NCI-H146 treated with DMSO at 0.1 percent for 48 hours (cell line): ENCODE measurements at regions not wholly inside any gene's neighbourhood (a gene's known extent, or its start where the extent isn't known, plus 50 kb on each side); places are given as distances from the start of the nearest gene placed in this dataset.

Experiments
- DNase-seq: peaks from one replicate; lab custom pipeline; 2025; ENCODE audit not compliant: unreplicated experiment; lab: John Stamatoyannopoulos, UW

DNA sequence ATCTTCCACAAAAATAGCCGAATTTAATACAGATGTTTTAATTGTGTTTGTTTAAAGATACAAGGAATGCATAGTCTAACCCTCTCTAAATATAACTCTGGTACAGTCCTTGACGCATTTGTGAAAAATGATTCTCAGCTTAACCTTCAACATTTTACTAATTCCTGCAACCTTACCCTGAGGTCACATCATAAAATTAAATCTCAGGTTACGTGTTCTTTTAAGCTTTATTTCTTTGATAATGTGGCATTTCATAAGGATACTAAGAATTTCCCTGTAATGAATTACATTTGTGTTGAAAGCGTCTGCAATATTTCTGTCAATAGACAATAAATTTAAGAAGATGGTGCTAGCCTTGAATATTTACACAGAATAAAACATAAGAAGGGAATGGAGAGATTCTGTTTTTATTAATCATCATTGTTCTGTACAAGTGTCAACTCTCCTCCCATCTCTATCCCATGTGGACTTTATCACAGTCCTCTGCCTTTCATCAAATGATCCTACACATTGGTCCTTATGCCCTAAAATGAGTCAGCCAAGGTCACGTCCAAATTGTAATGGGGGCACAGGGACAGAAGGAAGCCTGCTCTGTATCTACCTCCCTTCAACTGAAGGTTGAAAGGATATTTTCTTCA lies 769.3 kb upstream of the FLRT2 start:
- DNase-seq = no peak

- DNase-seq = no peak
Observed at GRCh38 chr14:84767434-84767833, 762.5 kb upstream of the FLRT2 start.

DNA sequence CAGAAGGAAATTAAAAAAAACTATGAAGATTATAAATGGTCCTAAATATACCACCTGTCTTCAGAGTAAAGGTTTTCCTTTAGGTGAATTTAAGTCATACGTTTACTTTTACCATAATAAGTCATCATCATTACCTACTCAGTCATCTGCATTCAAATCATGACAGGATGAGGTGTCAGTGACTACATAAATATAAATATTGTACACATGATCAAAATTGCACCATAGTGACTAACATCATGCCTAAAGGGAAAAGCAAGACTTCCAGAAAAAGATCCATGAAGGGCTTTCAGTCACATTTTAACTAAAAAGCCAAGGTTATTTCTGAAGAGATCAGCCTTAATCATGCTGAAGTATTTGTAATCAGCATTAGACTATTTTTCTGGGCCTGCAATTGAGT lies 759.9 kb upstream of the FLRT2 start:
- DNase-seq = no peak

- no peak for DNase-seq
Observed at GRCh38 chr14:84777356-84777755, 752.6 kb upstream of the FLRT2 start.

GRCh38 chr14:84782902-84783301 lies 747.0 kb upstream of the FLRT2 start:
- no peak for DNase-seq

DNA sequence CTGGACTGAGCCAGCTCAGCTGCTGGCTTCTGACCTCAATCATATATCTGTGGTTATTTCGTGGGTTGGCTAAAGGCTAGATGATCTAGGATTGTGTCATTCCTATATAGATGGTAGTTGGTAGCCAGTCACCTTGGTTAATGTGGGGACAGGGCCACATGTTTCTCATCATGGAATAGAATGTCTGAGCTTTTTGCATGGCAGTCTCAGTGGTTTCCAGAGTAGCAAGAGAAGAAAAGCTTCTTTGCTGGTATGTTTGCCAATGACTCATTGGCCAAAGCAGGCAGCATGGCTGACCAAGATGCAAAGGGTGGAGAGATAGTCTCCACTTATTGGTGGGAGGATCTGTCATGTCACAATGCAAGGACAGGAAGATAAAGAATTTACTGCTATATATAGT lies 746.4 kb upstream of the FLRT2 start:
- DNase-seq = no peak

GRCh38 chr14:84785996-84786395 lies 743.9 kb upstream of the FLRT2 start:
- DNase-seq = no peak

- no peak for DNase-seq
Observed at GRCh38 chr14:84789012-84789411, 740.9 kb upstream of the FLRT2 start.

- no peak for DNase-seq
Observed at GRCh38 chr14:84792722-84793410, 737.1 kb upstream of the FLRT2 start.

- no peak for DNase-seq
Observed at GRCh38 chr14:84797326-84797725, 732.6 kb upstream of the FLRT2 start.

DNA sequence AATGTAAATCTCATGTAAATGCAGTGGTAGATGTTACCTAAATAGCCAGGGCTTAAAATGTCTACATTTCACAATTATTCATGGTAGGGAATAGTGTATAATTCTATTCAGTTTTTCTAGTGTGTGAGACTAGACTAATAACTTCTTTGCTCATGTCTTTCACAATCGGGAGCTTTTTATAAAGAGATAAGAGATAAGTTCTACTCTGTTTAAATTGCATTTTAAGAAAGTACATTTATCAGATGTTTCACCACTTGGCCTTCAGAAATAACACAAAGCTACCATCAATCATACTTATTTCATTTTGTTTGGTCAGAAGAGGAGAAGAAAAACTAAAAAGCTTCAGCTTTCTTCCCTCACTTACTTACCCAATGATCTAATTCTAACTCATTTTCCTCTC lies 725.5 kb upstream of the FLRT2 start:
- no peak for DNase-seq

DNA sequence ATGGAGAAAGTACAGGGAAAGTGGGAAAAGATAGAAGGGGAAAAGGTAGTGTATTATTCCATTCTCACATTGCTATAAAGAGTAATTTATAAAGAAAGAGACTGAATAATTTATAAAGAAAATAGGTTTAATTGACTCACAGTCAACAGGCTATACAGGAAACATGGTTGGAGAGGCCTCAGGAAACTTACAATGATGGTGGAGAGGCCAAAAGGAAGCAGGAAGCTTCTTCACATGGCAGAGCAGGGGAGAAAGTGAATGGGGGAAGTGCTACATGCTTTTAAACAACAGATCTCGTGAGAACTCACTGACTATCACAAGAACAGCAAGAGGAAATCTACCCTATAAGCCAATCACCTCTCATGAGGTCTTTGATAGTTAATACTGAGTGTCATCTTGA lies 725.0 kb upstream of the FLRT2 start:
- DNase-seq = no peak

DNA sequence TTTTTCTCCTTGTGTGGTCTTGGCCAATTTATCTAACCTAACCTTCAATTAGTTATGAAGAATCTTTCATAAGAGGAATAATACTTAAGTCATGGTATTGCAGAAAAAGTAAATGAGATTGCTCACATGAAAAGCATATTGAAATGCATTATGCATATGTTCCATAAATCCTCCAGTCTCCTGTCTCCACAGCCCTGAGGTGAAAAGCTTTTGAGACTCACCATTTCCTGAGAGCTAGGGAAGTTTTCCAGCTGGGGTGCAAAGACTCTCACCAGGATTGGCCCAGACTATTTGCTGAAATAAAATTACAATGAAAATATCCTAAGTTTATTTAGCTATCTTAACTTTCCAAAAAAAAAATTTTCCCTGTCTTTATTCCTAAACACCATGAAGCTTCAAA lies 723.8 kb upstream of the FLRT2 start:
- no peak for DNase-seq

DNA sequence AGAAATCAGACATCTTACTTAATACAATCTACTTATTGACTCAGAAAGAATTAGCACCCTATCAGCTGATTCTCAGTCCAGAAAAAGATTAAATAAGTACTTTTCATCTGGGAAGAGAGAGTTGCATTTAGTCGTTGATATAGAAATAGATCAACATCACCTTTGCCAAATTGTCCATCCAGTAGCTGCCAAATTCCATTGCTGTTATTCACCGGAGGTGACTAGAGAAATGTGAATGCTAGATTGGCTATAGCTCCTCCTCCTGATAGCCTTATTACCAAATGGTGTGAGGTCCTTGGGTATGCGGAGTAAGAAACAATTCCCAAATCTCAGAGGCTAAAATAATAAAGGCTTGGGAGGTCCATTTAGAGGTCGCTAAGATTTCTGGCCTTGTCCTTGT lies 723.3 kb upstream of the FLRT2 start:
- DNase-seq = no peak

DNA sequence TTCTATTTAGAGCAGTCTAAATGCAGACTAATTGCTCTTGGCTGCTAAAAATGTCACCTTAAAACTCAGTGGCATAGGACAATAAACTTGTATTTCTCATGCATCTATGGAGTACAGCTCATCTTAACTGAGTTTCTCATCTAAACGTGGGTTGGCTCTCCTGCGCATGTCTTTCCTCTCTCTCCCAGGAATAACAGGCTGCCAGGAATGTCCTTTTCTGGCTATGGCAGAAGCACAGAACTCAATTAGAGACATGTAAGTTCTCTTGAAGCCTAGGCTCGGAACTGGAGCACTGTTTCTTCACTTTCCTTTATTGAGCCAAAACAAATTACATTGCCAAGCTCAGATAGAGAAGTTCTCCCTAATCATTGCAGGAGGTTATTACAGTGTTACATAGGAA lies 722.3 kb upstream of the FLRT2 start:
- no peak for DNase-seq

GRCh38 chr14:84809158-84809557 lies 720.8 kb upstream of the FLRT2 start:
- DNase-seq = no peak

DNA sequence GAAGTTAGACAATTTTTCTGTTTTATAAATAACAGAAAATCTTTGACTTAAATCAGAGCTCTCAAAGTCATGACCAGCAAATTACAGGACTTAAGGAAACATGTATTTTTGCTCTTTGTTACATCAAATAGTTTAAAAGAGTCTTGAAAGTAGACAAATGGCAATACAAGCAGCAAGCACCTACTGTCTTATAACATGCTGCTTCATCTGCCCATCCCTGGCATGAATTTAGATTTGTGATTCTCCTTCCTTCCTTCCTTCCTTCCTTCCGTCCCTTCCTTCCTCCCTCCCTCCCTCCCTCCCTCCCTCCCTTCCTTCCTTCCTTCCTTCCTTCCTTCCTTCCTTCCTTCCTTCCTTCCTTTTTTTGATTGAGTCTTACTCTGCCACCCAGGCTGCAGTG lies 715.6 kb upstream of the FLRT2 start:
- no peak for DNase-seq

GRCh38 chr14:84819528-84819927 lies 710.4 kb upstream of the FLRT2 start:
- no peak for DNase-seq

DNA sequence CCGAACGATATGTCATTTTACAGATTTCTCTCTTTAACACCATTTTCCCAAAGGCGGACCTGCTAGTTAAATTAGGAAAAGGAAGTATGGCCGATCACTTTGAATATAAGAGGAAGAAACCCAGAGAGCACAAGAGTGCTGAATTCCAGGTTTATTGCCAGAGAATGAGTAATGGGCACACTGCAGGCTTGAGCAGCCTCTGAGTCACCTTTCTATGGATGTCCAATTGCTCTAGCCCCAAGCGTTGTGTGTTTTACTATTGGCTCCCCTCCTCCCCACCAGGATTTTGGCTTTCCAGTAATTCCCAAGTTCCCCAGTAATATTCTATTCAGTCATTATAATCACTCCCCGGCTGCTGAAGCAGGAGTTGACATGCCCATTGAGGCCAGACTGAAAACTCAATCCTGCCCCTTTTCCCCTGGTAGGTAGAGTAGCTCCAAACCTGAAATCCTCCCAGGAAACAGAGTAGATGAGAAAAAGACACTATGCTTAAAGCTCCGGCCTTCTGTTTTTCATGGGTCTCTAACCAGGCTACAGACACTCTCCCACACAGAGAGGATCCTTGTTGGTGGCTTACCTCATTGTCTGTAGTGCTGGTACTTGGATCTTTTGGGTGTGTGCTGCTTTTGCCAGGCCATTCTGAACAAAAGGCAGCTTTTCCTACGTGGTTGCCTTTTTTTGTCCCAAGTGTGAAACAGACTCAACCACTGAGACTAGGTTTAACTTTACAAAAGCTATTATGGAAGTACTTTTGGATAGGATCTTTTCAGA lies 704.3 kb upstream of the FLRT2 start:
- DNase-seq = no peak

DNA sequence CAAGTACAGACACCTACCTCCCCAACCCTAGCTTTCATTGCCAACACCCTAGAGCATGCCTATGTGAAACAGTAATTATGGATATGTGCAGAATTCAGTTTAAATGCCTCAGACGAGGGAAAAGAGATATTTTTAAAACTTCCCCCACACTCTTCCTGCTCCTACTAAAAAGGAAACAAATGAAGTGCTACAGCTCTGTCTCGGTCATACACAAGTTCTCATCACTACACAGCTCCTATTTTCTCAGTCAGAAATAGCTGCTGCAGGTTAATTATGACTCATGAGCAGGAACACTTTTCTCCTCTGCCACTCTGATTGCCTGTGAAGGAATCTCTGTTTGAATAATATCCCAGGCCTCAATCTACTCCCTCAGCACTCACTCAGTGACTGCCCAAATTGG lies 703.6 kb upstream of the FLRT2 start:
- DNase-seq = no peak

DNA sequence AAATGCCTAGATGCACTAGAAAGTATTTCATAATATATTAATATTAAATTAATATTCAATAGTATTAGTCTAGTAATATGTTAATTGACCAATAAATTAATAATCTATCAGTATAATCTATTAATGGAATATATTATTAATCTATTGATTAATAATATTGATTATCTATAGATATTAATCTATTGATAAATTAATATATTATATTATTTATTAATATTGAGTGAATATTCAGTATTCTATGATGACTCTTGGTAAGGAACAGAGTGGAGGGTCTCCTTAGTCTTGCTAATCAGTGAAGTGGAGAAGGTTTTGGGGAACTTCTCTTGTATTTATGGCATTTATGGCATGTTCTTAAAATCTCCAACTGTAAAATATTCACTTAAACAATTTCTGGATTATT lies 679.3 kb upstream of the FLRT2 start:
- DNase-seq = no peak

- no peak for DNase-seq
Observed at GRCh38 chr14:84856751-84857534, 673.0 kb upstream of the FLRT2 start.
